Activated CD4-positive, alpha-beta T cell treated with anti-CD3 and anti-CD28 coated beads for 4 hours (primary cell): ENCODE measurements at regions not wholly inside any gene's neighbourhood (a gene's known extent, or its start where the extent isn't known, plus 50 kb on each side); places are given as distances from the start of the nearest gene placed in this dataset.
"Not testable (repeated sequence)": the region's sequence is repeated elsewhere in the genome, so short reads cannot be mapped to it uniquely, and the experiment has no call there.

Experiments used
- DNase-seq, 2 donors: peaks; one replicate each; pipeline ENCODE4 v3.0.0-alpha.2; 2020

DNA sequence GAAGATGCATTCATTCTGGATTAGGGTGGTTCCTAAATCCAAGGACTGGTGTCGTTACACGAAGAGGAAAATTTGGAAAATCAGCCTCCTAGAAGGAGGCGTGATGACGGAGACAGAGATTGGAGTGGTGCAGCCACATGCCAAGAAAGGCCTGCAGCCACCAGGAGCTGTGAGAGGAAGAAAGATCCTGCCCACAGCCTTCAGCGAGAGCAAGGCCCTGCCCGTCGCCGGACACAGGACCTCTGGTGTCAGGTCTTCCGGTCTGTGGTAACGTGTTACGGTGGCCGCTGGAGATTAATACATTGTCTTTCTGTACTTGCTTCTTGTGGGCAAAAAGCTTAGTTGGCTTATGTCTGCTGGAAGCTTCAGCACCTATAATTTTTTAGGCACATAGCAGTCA, 1045.8 kb downstream of the BRD1 start:
- DNase-seq: no peak

DNA sequence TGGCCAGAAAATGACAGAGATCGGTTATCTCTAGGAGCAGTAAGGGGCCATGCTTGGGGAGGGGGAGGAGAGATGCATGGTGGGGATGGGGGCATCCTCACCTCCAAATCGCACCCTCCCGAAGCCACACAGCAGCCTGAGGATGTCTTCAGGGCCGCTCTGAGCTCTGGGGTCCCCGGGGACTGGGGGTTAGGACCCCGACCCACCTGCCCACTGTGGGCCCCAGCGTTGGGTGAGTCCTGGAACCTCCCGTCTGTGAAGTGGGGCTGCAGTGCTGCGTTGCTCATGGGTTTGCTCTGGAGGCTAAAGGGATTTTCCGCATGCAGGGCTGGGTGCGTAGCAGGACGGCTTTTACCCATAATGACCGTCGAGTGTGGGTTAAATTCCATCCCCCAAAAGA, 1046.3 kb downstream of the BRD1 start:
- no peak for DNase-seq

DNA sequence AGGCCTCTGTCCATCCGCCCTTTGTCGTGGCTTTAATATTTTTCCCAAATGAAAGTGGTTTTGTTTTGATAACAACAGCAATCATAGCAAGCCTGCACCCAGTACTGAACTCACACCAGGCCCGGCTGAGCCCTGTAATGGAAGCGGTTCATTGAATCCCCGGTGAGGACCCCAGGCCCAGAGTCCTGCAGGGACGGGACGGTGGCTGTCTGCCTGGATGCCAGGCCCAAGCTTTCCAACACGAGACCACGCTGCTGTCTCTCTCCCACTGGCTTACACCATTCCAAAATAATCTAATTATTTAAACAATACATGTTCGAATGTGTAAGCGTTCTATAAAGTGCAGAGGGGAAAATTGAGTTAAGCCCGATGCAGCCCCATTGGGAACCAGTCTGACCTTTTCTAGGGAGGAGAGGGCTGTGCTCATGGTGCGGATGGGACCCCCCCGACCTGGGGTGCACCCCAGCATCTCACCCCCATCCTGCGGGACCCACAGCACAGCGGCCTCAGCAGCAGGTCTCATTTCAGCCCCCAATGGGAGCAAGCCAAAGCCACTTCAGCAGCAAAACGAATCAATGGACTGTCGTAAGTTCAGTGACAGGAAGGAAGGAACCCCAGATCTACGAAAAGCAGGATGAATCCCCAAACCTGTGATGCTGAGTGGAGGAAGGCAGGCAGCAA, 1046.9 kb downstream of the BRD1 start:
- DNase-seq: no peak

DNA sequence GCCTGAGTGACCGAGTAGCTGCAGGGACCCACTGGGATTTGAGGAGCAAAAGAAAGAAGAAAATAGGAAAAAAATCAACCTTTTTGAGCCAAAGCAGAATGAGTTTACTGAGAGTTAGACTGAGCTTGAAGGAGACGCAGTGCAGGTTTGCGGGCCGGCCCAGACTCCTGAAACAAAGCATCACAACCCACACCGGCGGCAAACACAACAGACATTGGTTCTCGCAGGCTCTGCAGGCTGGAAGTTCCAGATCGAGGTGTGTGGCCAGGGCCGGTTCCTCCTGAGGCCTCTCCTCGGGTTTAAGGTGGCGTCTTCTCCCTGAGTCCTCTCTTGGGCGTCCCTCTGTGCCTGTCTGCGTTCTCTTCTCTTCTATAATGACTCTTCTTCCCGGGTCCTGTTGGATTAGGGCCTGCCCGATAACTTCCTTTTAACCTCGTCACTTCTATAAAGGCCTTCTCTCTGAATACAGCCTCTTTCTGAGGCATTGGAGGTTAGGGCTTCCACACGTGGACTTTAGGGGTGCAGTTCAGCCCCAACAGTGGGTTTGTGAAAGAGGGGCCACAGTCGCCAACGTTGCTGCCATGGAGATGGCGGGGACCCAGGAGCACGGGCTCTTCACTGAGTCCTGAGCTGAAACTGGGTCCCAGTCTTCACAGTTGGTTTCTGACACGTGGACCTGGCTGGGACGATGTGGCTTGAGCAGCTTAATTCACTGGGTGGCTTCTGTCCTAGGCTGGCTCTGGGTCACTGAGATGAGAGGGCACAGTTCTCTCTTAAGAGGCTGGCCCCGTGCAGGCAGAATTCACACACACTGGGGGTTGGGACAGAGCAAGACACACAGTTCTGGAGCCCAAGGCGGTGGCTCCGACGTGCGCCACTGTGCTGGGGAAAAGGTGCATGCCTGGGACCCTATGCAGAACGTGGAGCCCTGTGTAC, 1047.7 kb downstream of the BRD1 start:
- DNase-seq: no peak

DNA sequence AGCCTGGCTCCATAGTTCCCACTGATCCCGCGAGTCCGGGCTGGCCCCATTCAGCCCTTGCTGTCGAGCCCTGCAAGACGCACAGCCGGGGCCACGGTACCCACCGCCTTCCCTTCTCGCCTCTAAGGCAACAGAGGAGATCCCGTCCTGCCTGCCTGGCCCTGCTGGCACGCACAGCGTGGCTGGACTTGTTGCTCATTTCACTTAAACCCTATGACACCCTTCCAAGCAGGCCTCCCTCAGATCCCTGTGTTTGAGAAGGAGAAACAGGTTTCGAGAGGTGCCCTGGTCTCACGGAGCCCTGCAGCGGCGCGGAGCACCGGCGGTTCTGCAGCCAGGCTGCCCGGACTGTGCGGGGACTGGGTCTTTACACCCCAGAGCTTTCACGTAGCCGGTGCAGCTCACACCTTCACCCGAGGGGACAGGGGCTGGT, 1048.4 kb downstream of the BRD1 start:
- DNase-seq: no peak

DNA sequence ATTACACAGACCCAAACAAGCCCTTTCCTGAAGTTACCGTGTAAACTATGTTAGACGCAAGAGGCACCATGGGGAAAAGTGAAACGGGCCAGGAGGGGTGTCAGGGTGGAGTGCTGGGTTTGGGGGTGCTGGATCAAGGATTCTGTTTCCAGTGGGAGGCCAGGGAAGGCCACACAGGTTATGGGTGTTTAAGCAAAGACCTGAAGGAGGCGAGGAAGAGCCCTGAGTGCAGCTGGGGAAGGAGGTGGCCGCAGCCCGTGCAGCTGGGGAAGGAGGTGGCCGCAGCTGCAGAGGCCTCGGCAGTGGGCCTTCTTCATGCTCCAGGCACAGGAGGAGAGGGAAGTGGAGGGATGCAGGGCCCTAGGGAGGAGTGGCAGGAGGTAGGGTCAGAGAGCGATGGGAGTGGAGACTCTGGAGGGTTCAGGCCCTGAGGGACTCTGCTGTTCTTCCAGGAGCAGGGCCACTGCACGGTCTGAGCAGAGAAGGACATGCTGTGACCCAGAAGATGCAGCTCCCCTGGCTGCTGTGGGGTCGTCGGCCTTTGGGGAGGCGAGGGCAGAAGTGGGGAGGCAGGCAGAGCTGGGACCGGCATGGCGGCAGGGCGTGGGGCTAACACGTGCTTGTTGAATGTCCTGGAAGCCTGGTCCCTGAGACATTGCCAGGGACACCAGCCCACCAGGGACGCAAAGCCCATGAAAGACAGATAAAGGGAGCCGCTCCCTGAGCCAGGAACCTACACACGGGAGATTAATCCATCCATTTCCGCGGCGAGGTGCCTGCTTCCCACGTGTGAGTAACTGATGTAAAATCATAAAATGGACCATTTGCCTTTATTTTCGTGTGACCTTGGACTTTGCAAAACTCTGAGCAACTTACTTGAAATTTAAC, 1049.1 kb downstream of the BRD1 start:
- DNase-seq: no peak

DNA sequence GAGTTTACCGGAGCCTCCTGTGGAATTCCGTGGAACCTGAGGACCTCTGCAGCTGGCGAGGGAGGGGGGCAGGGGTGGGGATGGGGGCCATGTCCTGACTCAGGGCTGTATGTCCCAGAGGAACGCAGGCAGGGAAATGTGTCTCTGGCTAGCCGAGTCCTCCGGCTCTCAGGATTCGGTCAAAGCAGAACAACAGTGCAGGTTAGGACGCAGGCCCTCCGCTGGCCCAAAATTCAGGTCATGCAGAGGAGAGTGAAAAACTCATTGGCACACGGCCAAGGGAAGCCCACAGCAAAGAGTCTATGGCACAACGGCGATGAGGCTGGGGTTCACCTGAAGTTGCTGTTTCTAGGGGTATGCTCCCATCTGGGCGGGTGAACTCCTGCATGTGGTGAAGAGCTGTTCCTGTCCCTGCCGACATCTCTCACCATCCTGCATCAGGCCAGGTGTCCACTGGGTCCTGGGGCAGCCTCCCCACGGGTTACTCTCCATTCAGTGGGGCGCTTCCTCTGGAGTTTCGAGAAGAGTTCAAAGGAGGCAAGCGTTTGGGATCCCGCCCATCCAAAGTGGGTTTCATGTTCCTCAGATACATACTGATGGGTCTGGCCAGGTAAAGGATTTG, 1055.3 kb downstream of the BRD1 start:
- DNase-seq: no peak

DNA sequence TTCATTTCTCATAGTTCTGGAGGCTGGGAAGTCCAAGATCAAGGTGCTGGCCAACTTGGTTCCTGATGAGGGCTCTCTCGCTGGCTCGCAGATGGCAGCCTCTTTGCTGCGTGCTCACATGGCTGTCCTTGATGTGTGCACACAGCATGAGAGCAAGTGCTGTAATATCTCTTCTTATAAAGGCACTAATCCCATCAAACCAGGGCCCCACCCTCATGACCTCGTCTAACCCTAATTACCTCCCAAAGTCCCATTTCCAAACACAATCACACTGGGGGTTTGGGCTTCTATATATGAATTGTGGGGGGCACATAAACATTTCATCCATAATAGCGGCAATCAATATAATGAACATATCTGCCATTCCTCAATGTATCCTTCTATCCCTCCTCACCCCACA, 1062.1 kb downstream of the BRD1 start:
- DNase-seq: no peak

DNA sequence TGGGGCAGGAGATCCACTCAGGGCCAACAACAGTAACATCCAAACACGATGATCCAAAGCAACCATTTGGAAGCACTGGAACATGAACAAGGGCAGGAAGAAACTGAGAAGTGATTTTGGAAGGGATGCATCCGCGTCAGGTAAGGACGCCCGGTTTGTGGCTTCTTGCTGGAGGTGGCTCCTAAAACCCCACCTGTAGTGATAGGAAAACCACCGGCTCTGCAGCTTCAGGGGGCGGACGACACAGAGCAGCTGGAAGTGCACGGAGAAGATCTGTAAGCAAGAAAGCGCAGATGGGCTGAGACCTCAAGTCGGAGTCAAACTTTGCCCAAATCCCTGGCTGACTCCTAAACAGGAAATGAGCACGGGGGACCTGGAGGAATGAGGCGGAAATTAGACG, 1066.1 kb downstream of the BRD1 start:
- no peak for DNase-seq

DNA sequence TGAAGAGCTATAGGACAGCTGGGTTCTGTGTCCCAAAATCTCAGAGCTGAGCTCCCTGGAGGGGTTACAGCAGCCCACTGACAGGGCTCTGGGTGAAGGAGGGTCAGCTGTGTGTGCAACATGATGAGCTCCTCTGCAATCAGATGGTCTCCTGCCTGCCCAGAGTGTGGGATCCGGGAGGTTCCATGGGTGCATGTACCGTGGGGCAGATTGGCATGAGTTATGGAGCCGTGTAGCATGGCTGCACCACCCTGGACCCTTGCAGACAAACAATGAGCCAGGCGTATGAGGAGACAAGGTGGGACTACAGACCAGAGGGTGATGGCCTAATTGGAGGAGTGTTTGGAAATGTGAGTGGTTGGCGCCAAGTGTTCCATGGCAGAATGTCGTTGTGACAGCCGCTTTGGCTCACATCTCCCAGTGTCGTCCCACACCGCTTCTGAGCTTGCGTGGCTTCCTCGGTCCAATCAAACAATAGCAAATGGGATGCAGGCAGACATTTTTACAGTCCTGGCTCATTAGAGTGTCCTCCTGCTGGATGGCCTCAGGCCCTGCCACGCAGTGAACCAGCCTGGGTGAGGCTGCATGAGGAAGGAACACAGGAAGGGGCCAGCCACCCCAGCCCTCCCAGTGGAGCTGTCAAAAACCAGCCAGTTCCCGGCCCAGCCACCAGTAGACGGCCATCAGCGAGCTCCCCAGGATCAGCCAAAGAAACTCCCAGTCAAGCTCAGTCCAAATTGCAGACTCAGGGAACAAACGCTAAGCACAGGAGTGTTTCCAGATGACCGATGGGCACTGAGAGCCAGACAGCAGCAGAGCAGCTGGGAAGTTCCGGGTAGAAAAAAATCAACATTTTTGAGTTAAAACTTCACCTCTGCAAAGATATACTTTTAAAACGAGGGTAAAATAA, 1066.9 kb downstream of the BRD1 start:
- DNase-seq: no peak

DNA sequence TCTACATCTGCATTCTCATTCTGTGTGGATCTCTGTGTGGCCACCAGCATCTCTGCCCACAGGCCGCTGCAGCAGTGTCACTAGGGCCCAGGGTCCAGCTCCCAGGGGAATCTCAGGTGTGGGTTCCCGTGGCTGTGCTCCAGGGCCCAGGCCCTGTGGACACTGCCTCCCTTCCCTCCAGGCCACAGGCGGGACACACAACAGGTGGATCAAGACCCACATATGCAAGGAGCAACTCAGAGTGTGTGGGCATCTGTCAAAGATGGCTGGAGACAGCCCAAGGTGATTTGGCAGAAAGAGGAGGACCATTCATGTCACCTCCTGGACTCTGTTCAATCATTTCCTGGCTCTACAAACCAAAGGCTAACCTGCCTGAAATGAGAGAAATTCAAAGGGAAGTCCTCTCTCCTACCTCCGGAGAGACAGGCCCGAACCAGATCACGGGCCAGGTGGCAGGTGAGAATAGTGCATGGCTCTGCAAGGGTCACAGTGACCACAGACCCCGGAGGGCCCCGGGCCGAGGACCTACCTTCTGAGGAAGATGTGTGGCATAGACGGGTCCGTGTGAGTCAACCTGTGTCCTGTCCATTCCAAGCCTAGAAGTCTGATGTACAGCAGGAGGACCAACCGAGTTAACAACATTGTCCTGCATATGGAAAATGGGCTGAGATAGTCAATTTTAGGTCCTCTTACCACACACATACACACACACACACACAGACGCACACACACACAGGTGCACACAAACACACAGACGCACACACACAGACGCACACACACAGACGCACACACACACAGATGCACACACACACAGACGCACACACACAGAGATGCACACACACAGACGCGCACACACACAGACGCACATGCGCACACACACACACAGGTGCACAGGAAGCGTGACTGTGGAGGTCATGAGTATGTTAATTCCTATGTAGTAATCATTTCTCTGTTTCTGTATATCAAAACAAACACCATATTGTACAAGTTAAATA, 1068.5 kb downstream of the BRD1 start:
- DNase-seq: no peak

DNA sequence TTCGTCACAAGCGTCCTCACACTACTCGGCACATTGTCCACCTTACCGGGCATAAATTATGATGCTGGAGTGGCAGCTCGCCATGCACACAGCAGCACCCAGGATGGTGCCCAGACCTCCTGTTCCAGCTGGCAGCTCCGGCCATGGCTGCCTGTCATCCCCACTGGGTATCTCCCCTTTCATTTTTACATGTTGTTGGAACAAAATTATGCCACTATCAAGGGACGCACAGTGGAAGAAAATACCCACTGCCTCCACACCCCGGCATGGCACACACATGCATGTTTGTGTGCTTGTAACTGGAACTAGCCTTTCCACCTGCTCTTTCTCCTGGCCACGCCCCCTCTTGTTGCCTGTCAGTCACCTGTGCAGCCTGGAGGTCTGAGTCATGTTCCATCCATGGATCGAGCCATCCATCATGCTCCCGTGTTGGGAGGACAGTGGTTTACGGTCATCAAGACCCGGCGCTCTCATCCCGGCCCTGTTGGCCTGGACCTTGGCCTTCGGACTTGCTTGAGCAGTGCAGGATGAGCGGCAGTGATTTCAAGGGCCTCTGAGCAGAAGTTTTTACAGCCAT, 1069.6 kb downstream of the BRD1 start:
- DNase-seq: no peak

DNA sequence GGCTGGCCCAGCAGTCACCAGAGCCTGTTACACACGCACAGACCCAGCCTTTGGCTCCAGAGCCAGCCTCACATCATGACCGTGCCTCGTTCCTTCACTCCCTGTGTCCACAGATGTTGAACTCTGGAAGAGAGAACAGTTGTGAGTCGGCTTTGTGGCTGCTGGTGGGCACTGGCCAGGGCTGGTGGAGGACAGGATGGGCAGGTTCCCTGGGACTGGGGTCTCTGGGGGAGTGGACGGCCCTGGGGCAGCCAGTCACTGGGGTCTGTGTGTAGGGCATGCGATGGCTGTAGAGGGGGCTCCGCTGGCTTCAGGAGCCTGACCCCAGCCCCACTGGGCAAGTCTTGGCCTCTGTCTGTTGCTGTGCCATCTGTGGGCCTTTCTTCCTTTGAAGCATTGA, 1070.1 kb downstream of the BRD1 start:
- no peak for DNase-seq

DNA sequence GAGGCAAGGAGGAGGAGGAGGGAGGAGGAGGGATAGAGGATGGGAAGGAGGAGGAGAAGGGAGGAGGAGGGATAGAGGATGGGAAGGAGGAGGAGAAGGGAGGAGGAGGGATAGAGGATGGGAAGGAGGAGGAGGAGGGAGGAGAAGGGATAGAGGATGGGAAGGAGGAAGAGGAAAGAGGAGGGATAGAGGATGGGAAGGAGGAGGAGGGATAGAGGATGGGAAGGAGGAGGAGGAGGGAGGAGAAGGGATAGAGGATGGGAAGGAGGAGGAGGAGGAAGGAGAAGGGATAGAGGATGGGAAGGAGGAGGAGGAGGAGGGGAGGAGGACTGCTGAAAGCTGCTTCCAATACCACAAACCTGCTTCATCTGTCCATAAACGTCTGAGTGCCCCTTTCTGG, 1070.5 kb downstream of the BRD1 start:
- DNase-seq: not testable (repeated sequence)

DNA sequence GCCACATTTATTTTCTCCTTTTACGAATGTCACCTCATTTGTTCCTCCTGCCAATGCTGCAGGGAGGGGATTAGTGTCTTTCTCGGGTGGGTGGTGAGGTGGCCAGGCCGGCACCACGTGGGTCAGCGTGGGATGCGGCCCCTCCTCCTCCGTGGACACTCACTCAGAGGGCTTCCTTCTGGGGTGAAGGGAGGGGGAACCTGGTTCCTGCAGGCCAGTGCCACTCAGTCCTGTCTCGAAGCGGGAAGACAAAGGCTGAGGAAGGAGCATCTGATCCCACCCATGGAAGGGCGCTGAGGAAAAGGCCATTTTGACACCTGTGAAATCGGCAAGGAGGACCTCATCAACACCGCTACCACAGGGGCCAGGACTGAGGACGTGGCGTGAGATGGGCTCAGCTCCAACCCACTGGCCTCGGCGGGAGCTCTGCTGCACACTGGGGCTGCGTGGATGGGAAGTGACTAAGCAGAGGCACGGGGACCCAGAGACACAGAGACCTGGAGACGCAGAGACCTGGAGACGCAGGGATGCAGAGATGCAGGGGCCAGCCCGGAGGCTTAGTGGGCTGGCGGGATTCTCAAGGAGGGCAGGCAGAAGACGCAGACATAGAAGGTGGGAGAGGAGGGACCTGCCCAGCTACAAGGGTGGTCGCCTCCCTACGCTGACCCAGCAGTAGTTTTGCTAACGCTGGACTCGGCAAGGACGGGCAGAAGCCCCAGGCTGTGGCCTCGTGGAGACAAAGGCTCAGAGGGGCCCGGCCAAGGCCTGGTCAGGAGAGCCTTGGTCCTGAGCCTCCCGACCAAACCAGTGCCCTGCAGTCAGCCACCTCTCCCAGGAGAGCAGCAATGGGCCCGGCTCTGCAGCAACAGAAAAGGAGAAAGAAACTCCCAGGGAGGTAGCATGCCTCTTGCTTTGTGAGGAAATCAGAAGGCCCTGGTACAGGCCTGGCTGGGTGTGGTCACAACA, 1071.2 kb downstream of the BRD1 start:
- DNase-seq: no peak

DNA sequence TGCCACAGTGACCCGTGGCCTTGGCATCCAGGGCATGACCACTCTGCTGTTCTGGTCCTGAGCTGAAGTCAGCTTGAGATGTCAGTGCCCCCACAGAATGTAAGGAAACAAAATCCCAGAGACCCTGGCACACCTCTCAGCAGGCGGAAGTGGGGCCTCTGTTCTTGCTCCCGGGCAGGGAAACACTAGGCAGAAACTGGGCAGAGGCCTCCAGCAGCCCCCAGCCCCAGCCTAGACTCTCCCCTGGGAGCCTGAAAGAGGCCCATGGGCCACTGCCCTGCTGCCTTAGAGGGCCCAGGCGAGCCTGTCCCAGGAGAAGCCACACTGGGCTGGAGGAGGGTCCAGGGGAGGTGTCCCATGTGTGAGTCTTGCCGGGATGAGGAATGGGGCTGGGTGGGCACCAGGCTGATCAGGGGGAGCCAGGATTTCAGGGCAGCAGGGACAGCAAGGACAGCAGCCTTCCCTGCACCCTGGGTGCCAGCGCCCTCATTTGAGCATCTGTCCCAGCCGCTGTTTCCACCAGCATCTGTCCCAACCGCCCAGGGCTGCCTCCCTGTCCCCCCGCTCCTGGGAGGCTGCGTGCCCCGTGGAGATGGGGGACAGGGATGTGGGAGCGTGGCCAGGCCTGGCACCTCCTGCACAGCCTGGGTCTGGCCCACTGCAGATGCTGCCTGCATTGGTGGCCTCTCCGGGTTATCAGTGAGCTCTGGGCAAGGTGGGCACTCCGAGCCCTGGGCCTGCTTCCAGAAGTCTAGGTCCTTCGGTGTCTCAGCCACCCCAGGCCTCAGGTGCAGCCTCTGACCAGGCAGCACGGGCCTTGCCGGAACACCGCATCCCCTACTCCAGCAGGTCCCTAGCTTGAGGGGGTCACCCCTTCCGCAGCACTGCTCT, 1072.4 kb downstream of the BRD1 start:
- no peak for DNase-seq

DNA sequence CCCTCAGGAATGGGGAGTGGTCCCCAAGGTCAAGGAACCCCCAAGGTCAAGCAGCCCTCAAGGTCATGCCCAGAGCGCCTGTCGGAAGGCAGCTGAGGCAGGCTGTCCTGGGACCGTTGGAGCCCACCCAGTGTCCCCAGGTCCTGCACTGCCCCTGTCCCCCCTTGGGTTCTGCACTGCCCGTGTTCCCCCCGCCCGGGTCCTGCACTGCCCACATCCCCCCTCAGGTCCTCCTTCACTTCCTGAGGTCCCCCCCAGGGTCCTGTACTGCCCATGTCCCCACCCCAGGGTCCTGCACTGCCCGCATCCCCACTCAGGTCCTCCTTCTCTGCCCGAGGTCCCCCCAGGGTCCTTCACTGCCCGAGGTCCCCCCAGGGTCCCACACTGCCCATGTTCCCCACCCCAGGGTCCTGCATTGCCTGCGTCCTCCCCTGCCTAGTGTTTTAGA, 1073.0 kb downstream of the BRD1 start:
- no peak for DNase-seq
